CD4-positive, alpha-beta T cell treated with Interleukin-17A for 1 hour (primary cell): ENCODE measurements at regions not wholly inside any gene's neighbourhood (a gene's known extent, or its start where the extent isn't known, plus 50 kb on each side); places are given as distances from the start of the nearest gene placed in this dataset.

Experiments
- DNase-seq: peaks from one replicate; pipeline ENCODE4 v3.0.0-alpha.2; 2020

- no peak for DNase-seq
Measured at GRCh38 chr18:42412896-42413295, 457.9 kb downstream of the PIK3C3 start.

DNA sequence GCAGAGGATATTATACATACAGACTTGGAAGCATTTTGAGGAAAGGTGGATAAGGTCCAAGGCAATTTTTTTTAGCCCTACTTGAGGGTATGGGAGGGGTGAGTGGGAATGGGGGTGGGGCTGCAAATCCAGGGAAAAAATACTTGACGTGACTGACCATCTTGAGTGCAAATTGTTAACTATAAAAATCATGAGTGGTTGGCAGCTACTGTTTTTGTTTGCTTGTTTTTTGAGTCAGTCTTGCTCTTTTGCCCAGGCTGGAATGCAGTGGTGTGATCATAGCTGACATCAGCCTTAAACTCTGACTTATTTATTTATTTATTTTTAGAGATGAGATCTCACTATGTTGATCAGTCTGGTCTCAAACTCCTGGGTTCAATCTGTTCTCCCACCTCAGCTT lies 458.8 kb downstream of the PIK3C3 start:
- no peak for DNase-seq

- DNase-seq = no peak
Measured at GRCh38 chr18:42414756-42415454, 459.9 kb downstream of the PIK3C3 start.

GRCh38 chr18:42417189-42417588 lies 462.2 kb downstream of the PIK3C3 start:
- no peak for DNase-seq

DNA sequence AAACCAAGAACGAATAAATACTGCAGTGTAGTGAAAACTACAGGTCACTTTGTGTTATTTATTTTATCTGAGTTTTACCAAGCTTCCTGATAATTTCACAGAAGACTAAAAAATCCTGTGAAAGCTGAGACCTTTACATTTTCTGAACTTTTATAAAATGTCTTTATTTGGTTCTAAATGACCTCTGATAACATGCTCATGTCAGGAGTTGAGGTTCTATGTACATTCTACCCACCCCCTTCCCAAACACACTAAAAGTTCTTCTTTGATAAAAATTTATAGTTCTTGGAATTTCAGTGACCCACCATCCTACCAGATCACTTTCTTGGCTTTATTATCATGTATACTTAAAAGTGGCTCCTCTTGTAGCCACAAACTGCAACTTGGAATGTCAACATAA lies 463.1 kb downstream of the PIK3C3 start:
- DNase-seq = no peak

GRCh38 chr18:42425025-42425424 lies 470.0 kb downstream of the PIK3C3 start:
- DNase-seq = no peak

DNA sequence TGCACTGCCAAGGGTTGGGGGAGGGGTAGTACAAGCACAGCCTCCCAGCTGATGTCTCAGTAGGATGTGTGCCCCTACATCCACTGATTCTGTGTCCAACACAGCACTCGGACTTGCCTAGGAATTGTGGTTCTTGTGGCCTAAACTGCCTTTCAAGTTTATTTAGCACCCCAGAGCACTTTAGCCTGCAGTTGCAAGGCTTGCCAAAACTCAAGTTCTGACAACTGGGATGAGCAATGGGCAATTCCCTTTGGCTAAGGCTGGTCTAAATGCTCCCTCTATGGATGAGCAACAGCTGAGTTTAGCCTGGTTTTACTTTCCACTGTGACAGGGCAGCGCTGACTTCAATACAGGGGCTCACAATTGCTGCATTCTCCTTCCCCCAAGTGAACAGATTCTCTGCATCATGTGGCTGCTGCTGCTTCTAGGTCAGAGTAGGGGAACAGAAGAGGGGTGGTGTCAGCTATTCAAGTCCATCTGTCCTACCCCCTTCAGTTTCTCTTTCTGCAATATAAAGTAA lies 471.5 kb downstream of the PIK3C3 start:
- DNase-seq = no peak

DNA sequence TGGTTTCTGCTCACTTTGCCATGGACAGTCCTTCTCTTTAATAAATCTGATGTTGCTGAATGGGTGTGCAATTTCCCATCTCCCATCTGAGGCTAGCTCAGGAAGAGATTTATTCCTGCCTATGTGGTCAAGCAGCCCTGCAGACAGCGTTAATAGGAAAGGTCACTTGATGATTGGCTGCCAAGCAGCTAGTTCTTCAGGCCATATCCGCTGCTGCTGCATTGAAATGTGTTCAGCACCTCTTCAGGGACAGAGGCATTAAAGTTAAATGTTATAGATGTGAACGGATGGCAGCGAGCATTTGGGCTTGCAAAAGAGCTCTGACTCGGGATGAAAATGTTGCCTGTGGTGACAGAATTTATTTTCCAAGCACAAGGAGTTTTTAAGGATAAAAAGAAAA lies 474.2 kb downstream of the PIK3C3 start:
- DNase-seq = no peak

GRCh38 chr18:42436222-42436765 lies 481.3 kb downstream of the PIK3C3 start:
- no peak for DNase-seq

DNA sequence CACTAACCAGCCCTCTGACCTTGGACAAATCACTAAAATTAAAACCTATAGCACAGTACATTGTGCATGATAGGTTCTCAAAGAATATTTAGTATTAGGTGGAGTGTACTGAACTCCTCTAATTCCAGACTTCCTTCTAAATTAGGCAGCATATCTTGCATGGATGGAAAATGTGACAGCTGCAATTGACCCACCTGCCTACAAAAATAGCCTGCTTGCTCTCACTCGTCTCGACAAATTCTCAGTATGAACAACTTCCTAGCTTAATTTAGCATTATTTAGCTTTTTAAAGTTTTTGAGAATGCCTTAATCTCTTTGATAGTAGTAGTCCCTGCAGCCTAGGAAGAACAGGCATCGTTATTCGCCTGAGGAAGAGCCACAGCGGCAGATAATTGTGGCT lies 482.0 kb downstream of the PIK3C3 start:
- DNase-seq = no peak

- DNase-seq = no peak
Measured at GRCh38 chr18:42437646-42438045, 482.6 kb downstream of the PIK3C3 start.

DNA sequence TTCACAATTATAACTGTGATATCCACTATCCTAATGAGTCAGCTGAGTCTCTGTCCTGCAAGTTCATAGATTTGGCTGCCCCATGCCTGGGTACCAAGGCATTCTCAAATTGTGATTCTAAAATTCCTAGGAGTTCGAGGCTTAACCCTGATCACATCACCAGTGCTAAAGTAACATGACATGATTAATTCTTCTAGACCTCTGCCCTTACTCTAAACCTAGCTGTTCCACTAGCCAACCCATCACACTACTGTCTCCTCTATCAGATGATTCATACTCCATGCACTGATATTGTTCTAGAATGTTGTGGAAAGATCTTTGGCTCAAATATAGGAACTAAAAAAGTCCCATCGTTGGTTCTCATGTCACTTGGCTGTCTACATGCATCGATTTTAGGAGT lies 487.6 kb downstream of the PIK3C3 start:
- DNase-seq = no peak

DNA sequence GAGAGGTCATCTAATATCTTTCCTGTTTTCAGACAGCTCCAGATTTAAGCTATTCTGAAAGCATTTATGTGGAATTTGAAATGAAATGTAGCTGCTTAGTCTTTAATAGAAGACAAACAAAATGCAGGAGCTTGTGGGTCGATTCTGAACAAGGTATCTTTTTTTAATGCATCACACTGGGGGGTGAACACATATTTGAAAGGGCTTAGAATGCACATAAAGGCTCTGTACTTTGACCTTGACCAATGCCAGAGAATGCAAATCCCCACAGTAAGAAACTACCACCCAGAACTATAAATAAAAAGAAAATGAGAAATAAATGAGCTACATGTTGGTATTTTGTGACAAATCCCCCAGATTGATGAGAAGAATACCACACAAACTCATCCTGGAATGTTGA lies 489.3 kb downstream of the PIK3C3 start:
- no peak for DNase-seq

DNA sequence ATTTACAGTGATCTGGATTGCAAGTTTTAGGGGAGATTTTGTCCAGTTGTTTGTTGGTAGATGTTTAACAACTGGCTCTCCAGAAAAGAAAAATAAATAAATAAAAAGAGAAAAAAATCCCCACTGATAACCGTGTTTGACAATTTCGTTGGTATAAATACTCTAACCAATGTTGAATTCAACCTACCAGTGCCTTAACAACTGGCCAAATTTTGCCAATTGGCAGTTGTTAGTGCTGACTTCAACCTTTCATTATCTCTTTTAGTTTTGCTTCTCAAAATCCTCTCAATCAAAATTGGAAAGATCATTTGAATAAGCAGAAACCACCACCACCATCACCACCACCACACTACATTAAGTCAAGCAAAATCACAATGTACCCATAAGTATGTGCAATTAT lies 490.3 kb downstream of the PIK3C3 start:
- DNase-seq = no peak

GRCh38 chr18:42446195-42446594 lies 491.2 kb downstream of the PIK3C3 start:
- no peak for DNase-seq

DNA sequence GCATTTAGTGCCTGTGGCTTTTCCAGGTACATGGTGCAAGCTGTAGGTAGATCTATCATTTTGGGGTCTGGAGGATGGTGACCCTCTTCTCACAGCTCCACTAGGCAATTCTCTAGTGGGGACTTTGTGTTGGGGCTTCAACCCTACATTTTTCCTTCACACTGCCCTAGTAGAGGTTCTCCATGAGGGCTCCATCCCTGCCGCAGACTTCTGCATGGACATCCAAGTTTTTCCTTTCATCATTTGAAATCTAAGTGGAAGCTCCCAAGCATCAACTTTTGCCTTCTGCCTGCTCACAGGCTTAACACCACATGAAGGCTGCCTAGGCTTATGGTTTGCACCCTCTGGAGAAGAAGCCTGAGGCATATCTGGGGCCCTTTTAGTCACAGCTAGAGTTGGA lies 492.7 kb downstream of the PIK3C3 start:
- no peak for DNase-seq

GRCh38 chr18:42458226-42458625 lies 503.2 kb downstream of the PIK3C3 start:
- DNase-seq = no peak

- no peak for DNase-seq
Measured at GRCh38 chr18:42459873-42460272, 504.8 kb downstream of the PIK3C3 start.

DNA sequence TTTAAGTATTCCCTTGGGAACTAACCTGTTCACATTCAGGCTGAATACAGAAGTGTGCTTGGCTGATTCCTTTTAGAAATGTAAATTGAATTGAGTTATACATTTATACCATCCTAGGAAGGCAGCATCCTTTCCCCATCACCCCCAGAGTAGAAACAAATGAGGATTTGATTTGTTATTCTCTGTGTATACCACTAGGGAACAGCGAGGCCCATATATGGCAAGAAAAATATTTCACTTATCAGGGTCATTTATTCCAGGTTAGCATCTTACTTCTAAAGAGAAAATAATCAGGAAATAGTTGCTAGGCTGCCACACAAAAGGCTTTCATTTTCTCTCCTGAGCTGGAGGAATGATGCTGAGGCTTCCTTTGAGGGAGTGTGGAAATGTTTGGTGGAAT lies 516.9 kb downstream of the PIK3C3 start:
- no peak for DNase-seq

DNA sequence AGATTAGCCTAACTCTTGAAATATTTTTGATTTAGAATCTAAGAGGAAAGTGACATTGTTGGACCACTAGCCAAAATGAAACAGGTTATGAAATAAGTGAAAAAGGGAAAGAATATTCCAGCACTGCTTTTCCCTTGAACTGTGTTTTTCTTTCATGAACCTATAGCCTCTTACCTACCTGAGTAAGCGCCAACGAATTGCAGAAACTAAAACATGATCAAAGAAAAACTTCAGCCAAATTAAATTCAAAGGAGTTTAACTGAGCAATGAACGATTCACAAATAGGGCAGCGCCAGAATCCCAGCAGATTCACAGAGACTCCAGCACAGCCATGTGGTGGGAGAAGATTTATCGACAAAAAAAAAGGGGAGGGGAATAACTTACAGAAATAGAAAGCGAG lies 518.6 kb downstream of the PIK3C3 start:
- DNase-seq = no peak

DNA sequence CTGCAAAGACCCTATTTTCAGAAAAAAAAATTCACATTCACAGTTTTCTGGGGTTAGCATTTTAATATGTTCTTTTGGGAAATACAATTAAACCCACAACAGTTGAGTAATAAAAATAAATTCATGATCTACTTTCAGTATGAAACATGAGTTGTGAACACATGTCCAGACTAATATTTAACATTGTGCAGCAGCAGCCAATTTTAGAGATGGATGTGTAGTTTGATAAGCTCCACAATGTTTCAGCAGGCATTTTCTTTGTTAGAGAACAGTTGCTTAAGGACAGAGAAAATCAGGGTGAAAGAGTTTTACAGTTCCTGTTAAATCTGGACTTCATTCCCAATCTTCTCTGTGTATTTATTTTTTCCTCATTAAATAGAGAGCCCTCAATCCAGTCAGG lies 519.5 kb downstream of the PIK3C3 start:
- no peak for DNase-seq

- no peak for DNase-seq
Measured at GRCh38 chr18:42475157-42475556, 520.1 kb downstream of the PIK3C3 start.

DNA sequence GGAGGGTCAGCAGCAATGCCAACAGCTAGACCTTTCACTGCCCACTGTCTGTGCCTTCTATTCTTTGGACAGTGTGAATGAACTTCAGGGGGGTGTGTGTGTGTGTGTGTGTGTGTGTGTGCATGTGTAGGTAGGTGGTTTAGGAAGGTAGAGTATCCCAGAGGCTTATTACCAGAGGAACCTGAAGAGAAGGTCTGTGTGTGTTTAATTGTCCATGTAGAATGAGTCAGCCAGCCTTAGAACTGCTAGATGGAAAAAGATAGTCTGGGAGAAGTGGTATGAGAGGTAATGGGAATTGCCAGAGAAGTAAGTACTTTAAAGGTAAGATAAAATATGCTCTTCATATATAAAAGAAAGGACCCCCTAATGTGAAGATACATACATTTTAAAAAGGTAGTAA lies 522.2 kb downstream of the PIK3C3 start:
- no peak for DNase-seq

DNA sequence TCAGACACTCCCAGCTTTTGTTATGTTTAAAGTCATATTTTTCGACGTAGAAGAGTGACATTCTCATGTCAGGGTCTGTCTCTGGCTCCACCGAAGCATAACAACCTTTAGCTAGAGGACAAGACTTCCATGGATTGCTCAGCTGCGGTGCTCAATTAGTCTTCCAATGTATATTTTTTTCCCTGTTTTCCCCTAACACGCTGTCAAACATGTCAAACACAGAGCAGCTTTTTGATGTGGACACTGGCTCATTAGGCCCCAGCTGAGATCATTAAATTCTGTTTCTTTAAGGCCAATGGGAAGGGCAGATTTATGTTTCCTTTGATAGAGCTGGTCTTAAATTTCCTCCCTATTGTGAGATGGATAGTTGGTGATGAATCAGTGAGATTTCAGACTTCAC lies 525.4 kb downstream of the PIK3C3 start:
- DNase-seq = no peak

DNA sequence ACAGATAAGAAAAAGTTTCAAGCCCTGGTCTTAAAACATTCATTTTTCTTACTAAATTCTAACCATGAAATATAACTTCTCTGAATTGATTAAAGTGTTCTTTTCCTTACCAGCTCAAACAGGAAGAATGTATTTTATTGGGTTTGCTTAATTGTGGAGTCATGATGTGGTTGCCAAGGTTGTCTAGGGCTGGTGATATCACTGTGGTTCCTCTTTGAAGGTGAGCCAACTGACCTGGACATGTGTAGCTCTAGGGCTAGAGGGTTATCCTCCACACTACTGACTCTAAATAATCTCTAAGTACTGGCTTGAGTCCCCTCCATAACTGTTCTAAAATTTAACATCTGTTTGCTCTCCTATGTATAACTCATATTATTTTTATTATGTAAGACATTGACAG lies 529.6 kb downstream of the PIK3C3 start:
- DNase-seq = no peak
